NOMO-1 treated with dmso at 0.1 percent for 144 hours (cell line): ENCODE measurements at regions not wholly inside any gene's neighbourhood (a gene's known extent, or its start where the extent isn't known, plus 50 kb on each side); places are given as distances from the start of the nearest gene placed in this dataset.

Experiments used
- DNase-seq: peaks from one replicate; lab custom pipeline; 2025; ENCODE audit not compliant: unreplicated experiment; lab: John Stamatoyannopoulos, UW

GRCh38 chr2:104040771-104041170 is 813.1 kb upstream of the POU3F3 start:
- no peak for DNase-seq

- no peak for DNase-seq
Observed at GRCh38 chr2:104041351-104041750, 812.6 kb upstream of the POU3F3 start.

- DNase-seq, result no peak
Observed at GRCh38 chr2:104043864-104044263, 810.1 kb upstream of the POU3F3 start.

GRCh38 chr2:104045071-104045470 is 808.8 kb upstream of the POU3F3 start:
- no peak for DNase-seq

GRCh38 chr2:104046466-104046865 is 807.4 kb upstream of the POU3F3 start:
- no peak for DNase-seq

- DNase-seq, result no peak
Observed at GRCh38 chr2:104047516-104047915, 806.4 kb upstream of the POU3F3 start.

- DNase-seq, result no peak
Observed at GRCh38 chr2:104049438-104049837, 804.5 kb upstream of the POU3F3 start.

GRCh38 chr2:104049981-104050380 is 803.9 kb upstream of the POU3F3 start:
- DNase-seq, result no peak

GRCh38 chr2:104050656-104051242 is 803.2 kb upstream of the POU3F3 start:
- no peak for DNase-seq

GRCh38 chr2:104051766-104052165 is 802.1 kb upstream of the POU3F3 start:
- DNase-seq, result no peak

GRCh38 chr2:104052356-104052755 is 801.6 kb upstream of the POU3F3 start:
- DNase-seq, result no peak

- no peak for DNase-seq
Observed at GRCh38 chr2:104056451-104056850, 797.5 kb upstream of the POU3F3 start.

GRCh38 chr2:104068665-104069064 is 785.2 kb upstream of the POU3F3 start:
- no peak for DNase-seq

GRCh38 chr2:104077573-104077972 is 776.3 kb upstream of the POU3F3 start:
- DNase-seq, result no peak

GRCh38 chr2:104078431-104079157 is 775.3 kb upstream of the POU3F3 start:
- DNase-seq, result no peak

- no peak for DNase-seq
Observed at GRCh38 chr2:104088745-104089144, 765.2 kb upstream of the POU3F3 start.

- no peak for DNase-seq
Observed at GRCh38 chr2:104090407-104090806, 763.5 kb upstream of the POU3F3 start.

- no peak for DNase-seq
Observed at GRCh38 chr2:104091894-104092293, 762.0 kb upstream of the POU3F3 start.

GRCh38 chr2:104092886-104093285 is 761.0 kb upstream of the POU3F3 start:
- DNase-seq, result no peak

GRCh38 chr2:104102615-104103014 is 751.3 kb upstream of the POU3F3 start:
- DNase-seq, result no peak

GRCh38 chr2:104109356-104109755 is 744.6 kb upstream of the POU3F3 start:
- DNase-seq, result no peak

- no peak for DNase-seq
Observed at GRCh38 chr2:104118889-104119288, 735.0 kb upstream of the POU3F3 start.

- no peak for DNase-seq
Observed at GRCh38 chr2:104120171-104120570, 733.7 kb upstream of the POU3F3 start.
